Osteocyte (in vitro differentiated cells): ENCODE measurements at regions not wholly inside any gene's neighbourhood (a gene's known extent, or its start where the extent isn't known, plus 50 kb on each side); places are given as distances from the start of the nearest gene placed in this dataset.

Experiments
- DNase-seq: peaks from one replicate; pipeline ENCODE4 v3.0.0; 2021; ENCODE audit warnings: mixed read lengths; ENCODE audit not compliant: unreplicated experiment; ENCODE audit errors: extremely low spot score
- H3K27ac Mint-ChIP-seq: one replicate; pipeline ENCODE4 v1.8.0; 2021; ENCODE audit warnings: mild to moderate bottlenecking, mixed read lengths; ENCODE audit not compliant: unreplicated experiment
- H3K27me3 Mint-ChIP-seq: one replicate; pipeline ENCODE4 v1.8.0; 2021; ENCODE audit warnings: mixed read lengths; ENCODE audit not compliant: unreplicated experiment
- H3K36me3 Mint-ChIP-seq: one replicate; pipeline ENCODE4 v1.8.0; 2021; ENCODE audit warnings: mixed read lengths; ENCODE audit not compliant: unreplicated experiment
- H3K4me1 Mint-ChIP-seq: one replicate; pipeline ENCODE4 v1.8.0; 2021; ENCODE audit warnings: mixed read lengths; ENCODE audit not compliant: unreplicated experiment
- H3K4me3 Mint-ChIP-seq: one replicate; pipeline ENCODE4 v1.8.0; 2021; ENCODE audit warnings: mild to moderate bottlenecking, moderate library complexity, mixed read lengths; ENCODE audit not compliant: unreplicated experiment
- H3K9me3 Mint-ChIP-seq: one replicate; pipeline ENCODE4 v1.8.0; 2021; ENCODE audit warnings: mixed read lengths; ENCODE audit not compliant: unreplicated experiment
- CTCF ChIP-seq: fragments of 200-600 bp; sonication (generic); IDR thresholded peaks from 2 replicates; pipeline ENCODE4 v1.5.0; 2021; ENCODE audit warnings: antibody characterized with exemption, mild to moderate bottlenecking, moderate library complexity

GRCh38 chr5:125610892-125611291 is 812.3 kb upstream of the GRAMD2B start:
- Mint-ChIP-seq H3K9me3 (no peaks in the 10 kb centered on the region), H3K27ac (no peak overlapping the region), H3K4me3 (no peak overlapping the region), H3K36me3 (no peaks in the 10 kb centered on the region), H3K4me1 (no peaks in the 10 kb centered on the region), H3K27me3 (no peaks in the 10 kb centered on the region)
- no peak for TF ChIP-seq CTCF
- no peak for DNase-seq

- H3K36me3 Mint-ChIP-seq, result no peaks in the 10 kb centered on the region
- no peak for TF ChIP-seq CTCF
- H3K4me1 Mint-ChIP-seq, result no peaks in the 10 kb centered on the region
- no peak overlapping the region for H3K4me3 Mint-ChIP-seq
- no peak overlapping the region for H3K27ac Mint-ChIP-seq
- no peak for DNase-seq
- no peaks in the 10 kb centered on the region for H3K9me3 Mint-ChIP-seq
- no peaks in the 10 kb centered on the region for H3K27me3 Mint-ChIP-seq
Observed at GRCh38 chr5:125611541-125611940, 811.7 kb upstream of the GRAMD2B start.

- no peaks in the 10 kb centered on the region for H3K36me3 Mint-ChIP-seq
- H3K27me3 Mint-ChIP-seq, result no peaks in the 10 kb centered on the region
- no peak overlapping the region for H3K27ac Mint-ChIP-seq
- no peaks in the 10 kb centered on the region for H3K4me1 Mint-ChIP-seq
- no peak for TF ChIP-seq CTCF
- no peaks in the 10 kb centered on the region for H3K9me3 Mint-ChIP-seq
- DNase-seq, result no peak
- H3K4me3 Mint-ChIP-seq, result no peak overlapping the region
Observed at GRCh38 chr5:125612181-125612721, 811.0 kb upstream of the GRAMD2B start.

GRCh38 chr5:125612776-125613175 is 810.4 kb upstream of the GRAMD2B start:
- Mint-ChIP-seq H3K9me3 (no peaks in the 10 kb centered on the region), H3K36me3 (no peaks in the 10 kb centered on the region), H3K27me3 (no peaks in the 10 kb centered on the region), H3K4me1 (no peaks in the 10 kb centered on the region), H3K27ac (no peak overlapping the region), H3K4me3 (no peak overlapping the region)
- DNase-seq, result no peak
- no peak for TF ChIP-seq CTCF

- H3K4me1 Mint-ChIP-seq, result peaks cover 3% of the 10 kb centered on the region
Observed at GRCh38 chr5:125630237-125630636, 793.0 kb upstream of the GRAMD2B start.

More at GRCh38 chr5:125630237-125630636, 793.0 kb upstream of the GRAMD2B start:
- Mint-ChIP-seq H3K27me3 (no peaks in the 10 kb centered on the region), H3K27ac (no peak overlapping the region), H3K36me3 (no peaks in the 10 kb centered on the region), H3K4me3 (no peak overlapping the region), H3K9me3 (no peaks in the 10 kb centered on the region)
- DNase-seq, result no peak
- TF ChIP-seq CTCF, result no peak
